HG03342 (cell line): ENCODE measurements at regions not wholly inside any gene's neighbourhood (a gene's known extent, or its start where the extent isn't known, plus 50 kb on each side); places are given as distances from the start of the nearest gene placed in this dataset.

ENCODE experiments used
- ATAC-seq: cut with Tn5 transposase; IDR thresholded peaks from one replicate; pipeline ENCODE4 v1.9.1; 2021; ENCODE audit warnings: mild to moderate bottlenecking, moderate library complexity; ENCODE audit not compliant: unreplicated experiment

GRCh38 chrX:22392133-22392948 is 119.6 kb downstream of the CBLL2 start:
- no peak for ATAC-seq

- no peak for ATAC-seq
Observed at GRCh38 chrX:22395372-22395771, 122.7 kb downstream of the CBLL2 start.

GRCh38 chrX:22396408-22396807 is 123.7 kb downstream of the CBLL2 start:
- no peak for ATAC-seq

GRCh38 chrX:22397566-22397965 is 124.9 kb downstream of the CBLL2 start:
- ATAC-seq = no peak

GRCh38 chrX:22399437-22400192 is 126.9 kb downstream of the CBLL2 start:
- ATAC-seq = no peak

- no peak for ATAC-seq
Observed at GRCh38 chrX:22404297-22404696, 131.6 kb downstream of the CBLL2 start.

GRCh38 chrX:22406201-22406737 is 133.6 kb downstream of the CBLL2 start:
- ATAC-seq = no peak

GRCh38 chrX:22409418-22409817 is 136.7 kb downstream of the CBLL2 start:
- ATAC-seq = no peak

- ATAC-seq = no peak
Observed at GRCh38 chrX:22424122-22424915, 151.6 kb downstream of the CBLL2 start.

- ATAC-seq = no peak
Observed at GRCh38 chrX:22424919-22425318, 152.2 kb downstream of the CBLL2 start.

- ATAC-seq = no peak
Observed at GRCh38 chrX:22429704-22430103, 157.0 kb downstream of the CBLL2 start.

GRCh38 chrX:22430701-22431100 is 158.0 kb downstream of the CBLL2 start:
- ATAC-seq = no peak

GRCh38 chrX:22433292-22434070 is 160.8 kb downstream of the CBLL2 start:
- ATAC-seq = no peak

GRCh38 chrX:22445880-22446279 is 173.2 kb downstream of the CBLL2 start:
- ATAC-seq = no peak

GRCh38 chrX:22462959-22463358 is 190.2 kb downstream of the CBLL2 start:
- ATAC-seq = no peak

- ATAC-seq = no peak
Observed at GRCh38 chrX:22467571-22467970, 194.9 kb downstream of the CBLL2 start.

GRCh38 chrX:22481436-22481835 is 208.7 kb downstream of the CBLL2 start:
- ATAC-seq = no peak

GRCh38 chrX:22486296-22486695 is 213.6 kb downstream of the CBLL2 start:
- no peak for ATAC-seq

GRCh38 chrX:22516893-22517292 is 244.2 kb downstream of the CBLL2 start:
- ATAC-seq = no peak

GRCh38 chrX:22520128-22520828 is 247.6 kb downstream of the CBLL2 start:
- no peak for ATAC-seq
